GM18519 (cell line): ENCODE measurements at regions not wholly inside any gene's neighbourhood (a gene's known extent, or its start where the extent isn't known, plus 50 kb on each side); places are given as distances from the start of the nearest gene placed in this dataset.
A peak's percentile ranks its signal among the peaks of the same experiment; 100 is the strongest.

Source experiments
- ATAC-seq: cut with Tn5 transposase; IDR thresholded peaks from one replicate; pipeline ENCODE4 v1.9.1; 2021; ENCODE audit warnings: mild to moderate bottlenecking, moderate library complexity; ENCODE audit not compliant: unreplicated experiment, low FRiP score

DNA sequence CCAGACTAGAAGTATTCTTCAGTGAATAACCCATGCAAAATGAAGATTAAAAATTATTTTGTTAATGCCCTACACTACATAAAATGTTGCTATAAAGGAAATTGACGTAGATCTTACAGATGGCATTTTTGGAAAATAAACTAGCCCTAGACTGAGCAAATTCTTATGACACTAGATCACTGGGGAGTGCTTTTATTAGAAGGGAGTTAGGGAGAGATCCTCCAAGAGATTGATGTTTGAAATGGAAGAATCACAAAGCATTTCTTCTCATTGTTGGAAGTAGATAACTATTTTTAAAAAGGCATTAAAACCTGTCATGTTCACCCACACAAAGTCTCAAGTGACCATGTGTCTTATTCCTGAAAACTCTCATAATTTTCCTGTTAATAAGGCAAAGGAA, 351.1 kb upstream of the TLE4 start:
- ATAC-seq: no peak

- no peak for ATAC-seq
These were observed 350.7 kb upstream of the TLE4 start for GRCh38 chr9:79221084-79221483.

DNA sequence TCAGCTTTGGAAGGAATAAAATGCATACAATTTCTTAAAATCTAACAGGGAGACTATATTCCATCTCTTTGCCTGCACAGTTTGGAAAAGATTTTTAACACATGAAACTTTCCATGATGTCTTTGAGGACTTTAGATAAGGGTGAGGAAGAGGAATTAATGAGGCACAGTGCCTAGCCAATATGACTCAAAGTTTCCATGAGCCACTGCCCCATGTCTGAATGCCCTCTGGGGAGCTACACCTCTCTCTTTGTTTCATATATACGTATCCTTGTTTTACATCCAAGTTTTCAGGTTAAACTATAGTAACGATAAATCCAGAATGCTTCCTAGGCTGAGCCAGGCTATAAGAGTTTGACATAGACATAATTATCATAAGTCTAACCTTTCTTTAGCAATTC, 349.3 kb upstream of the TLE4 start:
- no peak for ATAC-seq

- ATAC-seq: no peak
These were observed 346.9 kb upstream of the TLE4 start for GRCh38 chr9:79224672-79225433.

GRCh38 chr9:79233542-79233941, 338.2 kb upstream of the TLE4 start:
- ATAC-seq: peak; percentile 54

GRCh38 chr9:79236466-79236865, 335.3 kb upstream of the TLE4 start:
- ATAC-seq: no peak

DNA sequence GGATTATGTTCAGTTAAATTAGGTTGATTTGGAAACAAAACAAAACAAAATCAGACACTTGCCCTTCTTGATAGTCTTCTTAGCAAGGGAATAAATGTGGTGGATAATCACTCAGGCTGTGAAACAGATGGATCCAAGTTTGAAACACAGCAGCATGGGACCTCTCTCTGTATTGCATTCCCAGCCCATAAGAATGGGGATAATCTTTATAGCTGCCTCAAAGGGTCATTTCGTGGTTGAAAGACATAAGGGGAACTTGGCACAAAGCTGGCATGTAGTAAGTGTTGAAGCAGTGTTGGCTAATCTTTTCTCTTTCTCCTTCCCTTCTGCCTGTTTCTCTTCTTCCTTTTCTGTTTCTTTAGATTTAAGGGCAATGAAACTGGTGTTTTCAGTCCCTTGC, 333.9 kb upstream of the TLE4 start:
- no peak for ATAC-seq

DNA sequence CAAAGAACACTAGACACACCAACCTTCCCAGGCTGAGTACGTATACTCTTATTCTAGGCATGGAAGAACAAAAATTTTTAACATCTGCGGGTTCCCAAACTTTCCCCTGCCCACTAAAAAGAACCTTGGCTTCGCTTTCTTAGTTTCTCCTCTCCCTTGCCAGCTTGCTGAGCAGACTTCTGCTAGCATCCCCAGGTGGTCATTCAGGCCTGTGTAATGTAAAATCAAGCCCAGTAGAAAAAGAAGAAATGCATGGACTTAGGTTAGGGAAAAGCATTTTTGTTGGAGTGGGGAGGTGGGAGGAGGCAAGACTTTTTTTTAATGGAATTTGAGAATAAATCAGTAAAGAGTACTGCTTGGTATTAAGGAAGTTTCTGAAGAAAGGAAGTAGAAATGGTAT, 331.0 kb upstream of the TLE4 start:
- ATAC-seq: no peak

DNA sequence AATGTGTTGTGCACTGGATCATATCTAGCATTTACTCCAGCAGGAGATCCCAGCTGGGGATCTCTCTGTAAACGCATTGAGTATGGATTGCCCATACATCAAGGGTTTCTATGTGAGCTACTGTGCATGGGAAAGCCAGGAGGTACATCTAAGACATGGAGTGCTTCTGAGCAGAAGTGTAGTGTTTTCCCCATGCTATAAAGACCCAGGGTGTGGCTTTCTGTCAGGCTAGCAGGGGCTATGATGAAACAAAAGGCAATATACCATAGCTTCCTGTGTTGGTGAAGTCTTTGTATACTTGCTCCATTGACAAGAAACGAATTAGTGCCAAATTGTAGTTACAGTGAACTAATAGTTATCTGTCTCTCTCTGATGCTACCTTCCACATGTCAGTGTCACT, 329.3 kb upstream of the TLE4 start:
- no peak for ATAC-seq

GRCh38 chr9:79246170-79246569, 325.6 kb upstream of the TLE4 start:
- no peak for ATAC-seq

DNA sequence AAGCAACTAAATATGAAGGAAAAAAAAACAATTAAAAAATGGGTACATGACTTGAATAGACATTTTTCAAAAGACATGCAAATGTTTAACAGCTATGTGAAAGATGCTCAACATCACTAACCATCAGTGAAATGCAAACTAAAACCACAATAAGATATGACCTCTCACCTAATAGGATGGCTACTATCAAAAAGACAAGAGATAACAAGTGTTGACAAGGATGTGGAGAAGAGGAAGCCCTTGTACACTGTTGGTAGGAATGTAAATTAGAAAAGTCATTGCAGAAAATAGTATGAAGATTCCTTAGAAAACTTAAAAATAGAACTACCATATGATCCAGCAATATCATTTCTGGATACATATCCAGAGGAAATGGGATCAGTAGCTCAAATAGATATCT, 324.7 kb upstream of the TLE4 start:
- no peak for ATAC-seq

DNA sequence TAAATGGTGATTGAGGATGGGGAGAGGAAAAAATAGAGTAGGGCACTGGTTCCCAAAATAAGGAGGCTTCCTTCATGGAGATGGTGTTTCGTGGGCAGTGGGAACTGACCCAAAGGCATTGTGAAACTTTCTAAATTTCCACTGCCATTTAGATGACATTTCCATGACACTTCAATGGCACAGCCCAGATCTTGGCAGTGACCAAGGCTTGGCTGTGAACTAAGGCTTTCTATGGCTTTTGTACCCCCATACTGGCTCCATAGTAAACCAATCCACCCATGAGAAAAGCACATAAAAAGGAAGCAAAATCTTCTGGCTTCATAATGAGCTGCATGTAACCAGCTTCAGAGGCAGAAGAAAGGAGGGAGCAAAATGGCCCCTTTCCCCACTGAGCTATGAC, 321.0 kb upstream of the TLE4 start:
- no peak for ATAC-seq

- no peak for ATAC-seq
These were observed 316.7 kb upstream of the TLE4 start for GRCh38 chr9:79254900-79255650.

- no peak for ATAC-seq
These were observed 316.0 kb upstream of the TLE4 start for GRCh38 chr9:79255651-79256260.

- no peak for ATAC-seq
These were observed 315.0 kb upstream of the TLE4 start for GRCh38 chr9:79256691-79257213.

- no peak for ATAC-seq
These were observed 314.5 kb upstream of the TLE4 start for GRCh38 chr9:79257228-79257781.

GRCh38 chr9:79257790-79258351, 313.9 kb upstream of the TLE4 start:
- ATAC-seq: no peak

DNA sequence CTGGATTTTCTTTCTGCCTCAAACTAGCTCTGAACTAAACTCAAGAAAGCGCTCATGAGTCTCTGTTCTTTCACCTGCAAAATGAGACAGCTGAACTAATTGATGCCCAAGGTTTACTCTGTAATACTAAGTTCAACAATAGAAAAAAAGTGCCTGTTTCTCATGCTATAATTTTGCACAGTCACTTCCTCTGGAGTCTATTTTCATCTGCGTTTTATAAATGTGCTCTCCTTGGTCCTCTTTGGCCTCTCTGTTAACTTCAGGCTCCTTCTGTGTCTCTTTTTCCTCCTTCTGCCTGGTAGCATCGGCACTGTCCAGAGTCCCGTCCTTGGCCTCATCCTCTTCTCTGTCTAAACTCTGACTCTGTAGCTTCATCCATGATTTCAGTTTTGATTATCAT, 311.9 kb upstream of the TLE4 start:
- ATAC-seq: no peak

- ATAC-seq: no peak
These were observed 308.1 kb upstream of the TLE4 start for GRCh38 chr9:79263628-79264027.

DNA sequence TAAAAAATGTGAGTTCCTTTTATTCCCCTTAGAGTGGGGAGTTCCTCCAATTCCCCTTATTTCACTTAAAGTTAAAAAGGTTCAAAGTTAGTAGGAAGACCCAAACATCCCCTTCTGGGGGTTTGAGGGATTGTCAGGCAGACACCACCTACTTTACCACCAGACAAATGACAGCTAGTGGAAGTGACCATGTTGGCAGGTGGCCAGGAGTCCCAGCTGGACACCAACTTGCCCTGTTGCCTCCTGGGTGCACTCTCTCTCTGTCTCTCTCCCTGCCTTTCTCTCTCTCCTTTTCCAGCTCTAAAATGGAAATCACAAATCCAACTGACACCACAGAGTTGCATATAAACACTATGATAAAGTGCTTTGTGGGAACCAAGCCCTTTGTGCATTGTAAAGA, 307.7 kb upstream of the TLE4 start:
- no peak for ATAC-seq
